IMR-90 (cell line): ENCODE measurements at regions not wholly inside any gene's neighbourhood (a gene's known extent, or its start where the extent isn't known, plus 50 kb on each side); places are given as distances from the start of the nearest gene placed in this dataset.

ENCODE experiments used
- ATAC-seq: fragments of 200-7000 bp; cut with Tn5 transposase; 2 replicates; pipeline ENCODE4 v1.9.1; 2020; ENCODE audit warnings: low read depth, mild to moderate bottlenecking, moderate library complexity
- BruUV-seq: library from RNA; stranded (reverse); fragments of 400-500 nt; replicated peaks from 2 replicates; lab custom pipeline; 2021; lab: Mats Ljungman, UMichigan
- CTCF ChIA-PET: fragments of 300-600 bp; formaldehyde crosslinking; extraction: SDS; loops from one replicate; lab custom pipeline; 2021; ENCODE audit warnings: antibody characterized with exemption; lab: Yijun Ruan, JAX
- POLR2A ChIA-PET: fragments of 300-600 bp; sonication (Branson Sonifier 250); formaldehyde crosslinking; loops from one replicate; lab custom pipeline; 2022; ENCODE audit warnings: antibody characterized with exemption; ENCODE audit not compliant: unreplicated experiment; lab: Charles Lee
- DNase-seq: peaks from one replicate; pipeline ENCODE4 v3.0.0; 2013
- H2AFZ ChIP-seq: replicated peaks from 2 replicates; pipeline ENCODE3; 2013; ENCODE audit warnings: low read length, mild to moderate bottlenecking; ENCODE audit not compliant: poor library complexity
- H2AK5ac ChIP-seq: 2 replicates; pipeline ENCODE4 v1.6.1; 2013; ENCODE audit warnings: low read depth, low read length, inconsistent platforms
- H2AK9ac ChIP-seq: replicated peaks from 2 replicates; pipeline ENCODE3; 2013; ENCODE audit warnings: mild to moderate bottlenecking, low read depth, low read length, moderate library complexity; ENCODE audit not compliant: poor library complexity
- H2BK120ac ChIP-seq: 2 replicates; pipeline ENCODE4 v1.6.1; 2013; ENCODE audit warnings: low read depth, low read length, inconsistent platforms
- H2BK15ac ChIP-seq: 3 replicates; pipeline ENCODE4 v1.6.1; 2013; ENCODE audit warnings: low read depth, low read length, inconsistent platforms
- H2BK20ac ChIP-seq: 2 replicates; pipeline ENCODE4 v1.6.1; 2013; ENCODE audit warnings: low read depth, mild to moderate bottlenecking, inconsistent platforms, low read length, moderate library complexity
- H2BK5ac ChIP-seq: 2 replicates; pipeline ENCODE4 v1.6.1; 2013; ENCODE audit warnings: mild to moderate bottlenecking, low read depth, low read length, inconsistent platforms; ENCODE audit not compliant: poor library complexity, severe bottlenecking
- H3K14ac ChIP-seq: replicated peaks from 2 replicates; pipeline ENCODE4 v1.6.1; 2013; ENCODE audit warnings: low read depth, low read length, inconsistent platforms
- H3K18ac ChIP-seq: 2 replicates; pipeline ENCODE4 v1.6.1; 2013; ENCODE audit warnings: low read depth, low read length, control low read depth
- H3K23ac ChIP-seq: 2 replicates; pipeline ENCODE4 v1.6.1; 2013; ENCODE audit warnings: low read depth, low read length, inconsistent platforms
- H3K27ac ChIP-seq: 2 replicates; pipeline ENCODE4 v1.5.1; 2013; ENCODE audit warnings: mild to moderate bottlenecking, control low read depth, low read length; ENCODE audit not compliant: insufficient read depth
- H3K27me3 ChIP-seq: 2 replicates; pipeline ENCODE4 v1.6.1; 2013; ENCODE audit warnings: low read length; ENCODE audit not compliant: control insufficient read depth, insufficient read depth
- H3K36me3 ChIP-seq: 2 replicates; pipeline ENCODE4 v1.6.1; 2013; ENCODE audit warnings: low read length, mixed read lengths; ENCODE audit not compliant: control insufficient read depth, insufficient read depth
- H3K4ac ChIP-seq: 2 replicates; pipeline ENCODE4 v1.6.1; 2013; ENCODE audit warnings: low read depth, low read length, inconsistent platforms
- H3K4me1 ChIP-seq: 2 replicates; pipeline ENCODE4 v1.6.1; 2013; ENCODE audit warnings: low read length, mixed read lengths; ENCODE audit not compliant: control insufficient read depth, insufficient read depth
- H3K4me2 ChIP-seq: 2 replicates; pipeline ENCODE4 v1.6.1; 2013; ENCODE audit warnings: low read depth, mild to moderate bottlenecking, control low read depth, low read length, moderate library complexity
- H3K4me3 ChIP-seq: 2 replicates; pipeline ENCODE4 v1.5.1; 2013; ENCODE audit warnings: low read depth, mild to moderate bottlenecking, control low read depth, low read length, moderate library complexity; ENCODE audit not compliant: insufficient read depth
- H3K56ac ChIP-seq: 2 replicates; pipeline ENCODE4 v1.6.1; 2013; ENCODE audit warnings: low read length, inconsistent platforms; ENCODE audit not compliant: insufficient read depth; ENCODE audit errors: extremely low read depth
- H3K79me1 ChIP-seq, 2 experiments: 2 replicates each; pipeline ENCODE4 v1.6.1; 2013; ENCODE audit warnings: low read length in 2 of 2, inconsistent platforms in 1 of 2, low read depth in 1 of 2
- H3K9ac ChIP-seq: 2 replicates; pipeline ENCODE4 v1.6.1; 2013; ENCODE audit warnings: low read depth, low read length, control low read depth
- H3K9me1 ChIP-seq: 2 replicates; pipeline ENCODE4 v1.6.1; 2013; ENCODE audit warnings: low read length, inconsistent platforms; ENCODE audit not compliant: insufficient read depth
- H3K9me3 ChIP-seq: 2 replicates; pipeline ENCODE4 v1.6.1; 2013; ENCODE audit warnings: low read length; ENCODE audit not compliant: control insufficient read depth, insufficient read depth
- H4K20me1 ChIP-seq: 2 replicates; pipeline ENCODE4 v1.6.1; 2013; ENCODE audit warnings: low read length, inconsistent platforms; ENCODE audit not compliant: insufficient read depth
- H4K5ac ChIP-seq: 2 replicates; pipeline ENCODE4 v1.6.1; 2013; ENCODE audit warnings: mild to moderate bottlenecking, low read depth, low read length, control low read depth
- H4K8ac ChIP-seq, 2 experiments: 2 replicates each; pipeline ENCODE4 v1.6.1; 2013; ENCODE audit warnings: low read depth in 2 of 2, low read length in 2 of 2, control low read depth in 1 of 2, inconsistent platforms in 1 of 2
- H4K91ac ChIP-seq: 2 replicates; pipeline ENCODE4 v1.6.1; 2013; ENCODE audit warnings: low read depth, low read length, inconsistent platforms; ENCODE audit not compliant: insufficient read depth
- BHLHE40 ChIP-seq: fragments of 150-350 bp; IDR thresholded peaks from 2 replicates; pipeline ENCODE4 v1.6.1; 2016; ENCODE audit warnings: mild to moderate bottlenecking, low read depth, low read length
- CEBPB ChIP-seq: IDR thresholded peaks from 2 replicates; pipeline ENCODE4 v1.6.1; 2012; ENCODE audit warnings: low read depth, low read length, improper control_type of control experiment
- CHD1 ChIP-seq: IDR thresholded peaks from 2 replicates; pipeline ENCODE4 v1.6.1; 2012; ENCODE audit warnings: low read depth, low read length, improper control_type of control experiment
- CTCF ChIP-seq: conservative IDR thresholded peaks from 2 replicates; pipeline ENCODE4 v1.5.1; 2012; ENCODE audit warnings: mild to moderate bottlenecking, low read depth, low read length, improper control_type of control experiment
- ELK1 ChIP-seq: fragments of 150-350 bp; IDR thresholded peaks from 2 replicates; pipeline ENCODE4 v1.6.1; 2016; ENCODE audit warnings: low read depth, mild to moderate bottlenecking, low read length, moderate library complexity, borderline replicate concordance
- FOS ChIP-seq: fragments of 150-350 bp; IDR thresholded peaks from 2 replicates; pipeline ENCODE4 v1.6.1; 2016; ENCODE audit warnings: low read depth, low read length
- MAFK ChIP-seq: IDR thresholded peaks from 2 replicates; pipeline ENCODE4 v1.6.1; 2012; ENCODE audit warnings: low read depth, low read length, improper control_type of control experiment
- MAZ ChIP-seq: IDR thresholded peaks from 2 replicates; pipeline ENCODE4 v1.6.1; 2012; ENCODE audit warnings: low read depth, mild to moderate bottlenecking, low read length, improper control_type of control experiment, moderate library complexity, borderline replicate concordance
- MXI1 ChIP-seq: IDR thresholded peaks from 2 replicates; pipeline ENCODE4 v1.6.1; 2012; ENCODE audit warnings: low read depth, mild to moderate bottlenecking, low read length, moderate library complexity, borderline replicate concordance
- NFE2L2 ChIP-seq: fragments of 150-350 bp; IDR thresholded peaks from 2 replicates; pipeline ENCODE4 v1.6.1; 2016; ENCODE audit warnings: low read depth, mild to moderate bottlenecking, low read length
- POLR2A ChIP-seq: IDR thresholded peaks from 2 replicates; pipeline ENCODE4 v1.6.1; 2012; ENCODE audit warnings: mild to moderate bottlenecking, low read depth, low read length
- RCOR1 ChIP-seq: IDR thresholded peaks from 2 replicates; pipeline ENCODE4 v1.6.1; 2012; ENCODE audit warnings: mild to moderate bottlenecking, low read length, improper control_type of control experiment; ENCODE audit not compliant: insufficient replicate concordance
- RFX5 ChIP-seq: IDR thresholded peaks from 2 replicates; pipeline ENCODE4 v1.8.0; 2012; ENCODE audit warnings: low read depth, mild to moderate bottlenecking, low read length, moderate library complexity
- SMC3 ChIP-seq: fragments of 150-350 bp; IDR thresholded peaks from 2 replicates; pipeline ENCODE4 v1.6.1; 2016; ENCODE audit warnings: low read depth, mild to moderate bottlenecking, antibody characterized with exemption, low read length, moderate library complexity
- USF2 ChIP-seq: fragments of 150-350 bp; IDR thresholded peaks from 2 replicates; pipeline ENCODE4 v1.6.1; 2017; ENCODE audit warnings: mild to moderate bottlenecking, antibody characterized with exemption, low read length, low read depth
- WGBS, 2 experiments: methylation state at CpG; one replicate each; pipeline versions ENCODE4 v1.1.5 to v1.1.7; 2013; ENCODE audit warnings: missing lambda C conversion rate in 2 of 2; ENCODE audit not compliant: insufficient read length in 1 of 2; ENCODE audit errors: extremely low coverage in 2 of 2; 5-methylcytosine and 5-hydroxymethylcytosine counted together
- dilution Hi-C: fragments of 300-500 bp; cut with HindIII; formaldehyde crosslinking; loops from one replicate; pipeline ENCODE4 v1.14.3; 2018; ENCODE audit warnings: low sequenced_read_pairs; ENCODE audit not compliant: unreplicated experiment
- in situ Hi-C: fragments of 300-500 bp; cut with MboI; formaldehyde crosslinking; loops from 3 replicates; pipeline ENCODE4 v1.14.3; 2019; ENCODE audit warnings: low sequenced_read_pairs, inconsistent platforms, mixed read lengths
- intact Hi-C: fragments of 100-400 bp; cut with micrococcal nuclease; formaldehyde crosslinking; loops from 2 replicates; pipeline ENCODE4 v1.10.0; 2022

- Histone ChIP-seq H3K23ac (no peak overlapping the region), H3K27ac (no peak overlapping the region), H2BK20ac (no peak overlapping the region), H2BK120ac (no peak overlapping the region), H3K14ac (no peak overlapping the region), H2AK9ac (no peak overlapping the region), H3K4me3 (no peak overlapping the region), H3K4me2 (no peak overlapping the region), H3K36me3 (no peaks in the 10 kb centered on the region), H4K91ac (no peak overlapping the region), H4K8ac (no peak overlapping the region), H3K56ac (no peak overlapping the region), H3K4me1 (no peaks in the 10 kb centered on the region), H2AFZ (no peak overlapping the region), H3K18ac (no peak overlapping the region), H3K27me3 (no peaks in the 10 kb centered on the region), H2AK5ac (no peak overlapping the region), H3K4ac (no peak overlapping the region), H2BK15ac (no peak overlapping the region), H3K9me3 (peaks cover 2% of the 10 kb centered on the region), H4K5ac (no peak overlapping the region), H2BK5ac (no peak overlapping the region), H3K79me1 (no peaks in the 10 kb centered on the region), H3K9me1 (no peaks in the 10 kb centered on the region), H3K9ac (no peak overlapping the region), H4K20me1 (no peaks in the 10 kb centered on the region)
- dilution Hi-C loops (no loop called here), in situ Hi-C loops (no loop called here), intact Hi-C loops (no loop called here)
- 20% methylated on average over 1 of the region's 2 CpGs; no CpG with 5 or more reads in 1 of the 2 experiments for WGBS, 2 experiments
- ChIA-PET CTCF (no interaction called here), POLR2A (no interaction called here)
- BruUV-seq, result no TSS peak
- DNase-seq (no peak), ATAC-seq (no peak)
- TF ChIP-seq RCOR1, result no peak
- no peak for TF ChIP-seq SMC3
- no peak for TF ChIP-seq CTCF
- TF ChIP-seq CEBPB, result no peak
- no peak for TF ChIP-seq USF2
- no peak for TF ChIP-seq MXI1
- TF ChIP-seq MAZ, result no peak
- TF ChIP-seq BHLHE40, result no peak
- TF ChIP-seq FOS, result no peak
- no peak for TF ChIP-seq CHD1
- TF ChIP-seq NFE2L2, result no peak
- no peak for TF ChIP-seq MAFK
- no peak for TF ChIP-seq POLR2A
- no peak for TF ChIP-seq RFX5
- TF ChIP-seq ELK1, result no peak
These were observed 1288.3 kb downstream of the NSUN3 start for GRCh38 chr3:95351158-95351557.
